Uterus (tissue), 3 donors: ENCODE measurements at regions not wholly inside any gene's neighbourhood (a gene's known extent, or its start where the extent isn't known, plus 50 kb on each side); places are given as distances from the start of the nearest gene placed in this dataset.

ENCODE experiments used
- DNase-seq, 2 donors: peaks; one replicate each; pipeline ENCODE4 v3.0.0-alpha.2; 2019 to 2020
- H3K27ac ChIP-seq, 2 donors: fragments of 200-600 bp; sonication (generic); 1 replicate in 1 of 2; 2 replicates in 1 of 2; pipeline ENCODE4 v1.5.1; 2016 to 2018
- H3K27me3 ChIP-seq, 2 donors: fragments of 200-600 bp; sonication (generic); one replicate each; pipeline ENCODE4 v1.5.1; 2018 to 2019; ENCODE audit warnings: control low read depth in 1 of 2
- H3K36me3 ChIP-seq, 2 donors: fragments of 200-600 bp; sonication (generic); one replicate each; pipeline ENCODE4 v1.5.1; 2019; ENCODE audit warnings: control low read depth in 1 of 2
- H3K4me1 ChIP-seq, 2 donors: fragments of 200-600 bp; sonication (generic); one replicate each; pipeline ENCODE4 v1.5.1; 2018 to 2019; ENCODE audit warnings: control low read depth in 1 of 2
- H3K4me3 ChIP-seq, 2 donors: fragments of 200-600 bp; sonication (generic); 1 replicate in 1 of 2; 2 replicates in 1 of 2; pipeline ENCODE4 v1.5.1; 2018 to 2019; ENCODE audit warnings: mild to moderate bottlenecking in 1 of 2
- H3K9me3 ChIP-seq, 2 donors: fragments of 200-600 bp; sonication (generic); one replicate each; pipeline ENCODE4 v1.5.1; 2019; ENCODE audit warnings: control low read depth in 1 of 2
- CTCF ChIP-seq, 4 experiments: fragments of 200-600 bp in 2 of 4; fragments of 450-650 bp in 2 of 4; sonication (generic) in 2 of 4; IDR thresholded peaks; one replicate each; pipeline ENCODE4 v1.5.1; 2016 to 2019; ENCODE audit warnings: antibody characterized with exemption in 4 of 4, mild to moderate bottlenecking in 2 of 4, moderate library complexity in 1 of 4
- POLR2A ChIP-seq, 2 donors: fragments of 450-650 bp; IDR thresholded peaks; one replicate each; pipeline ENCODE4 v1.6.1; 2016; ENCODE audit warnings: antibody characterized with exemption in 2 of 2, mild to moderate bottlenecking in 1 of 2, moderate library complexity in 1 of 2
- intact Hi-C: fragments of 100-400 bp; cut with DNase I; formaldehyde crosslinking; loops from one replicate; pipeline ENCODE4 v1.15.1; 2023; ENCODE audit warnings: low total_unique reads
- donor health status: DM: yes; HTN: yes; CAD: no.

DNA sequence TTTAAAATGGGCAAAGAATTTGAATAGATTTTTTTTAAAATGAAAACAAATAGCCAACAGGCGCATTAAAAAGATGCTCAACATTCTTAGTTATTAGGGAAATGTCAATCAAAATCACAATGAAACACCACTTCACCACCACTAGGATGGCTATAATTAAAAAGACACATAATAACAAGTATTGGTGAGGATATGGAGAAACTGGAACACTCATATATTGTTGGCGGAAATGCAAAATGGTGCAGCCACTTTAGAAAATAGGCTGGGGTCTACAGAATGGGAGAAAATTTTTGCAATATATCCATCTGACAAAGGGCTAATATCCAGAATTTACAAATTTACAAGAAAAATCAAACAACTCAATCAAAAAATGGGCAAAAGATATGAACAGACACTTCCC lies 107.8 kb upstream of the FOXD3 start:
- Histone ChIP-seq H3K36me3 (no peaks in the 10 kb centered on the region), H3K4me3 (no peak overlapping the region), H3K9me3 (no peaks in the 10 kb centered on the region), H3K27me3 (no peaks in the 10 kb centered on the region), H3K4me1 (no peaks in the 10 kb centered on the region), H3K27ac (no peak overlapping the region)
- intact Hi-C loops, result no loop called here
- no peak for TF ChIP-seq CTCF (IDR thresholded peaks at IDR 0.05)
- TF ChIP-seq POLR2A (IDR thresholded peaks at IDR 0.05), result no peak
- no peak for DNase-seq

DNA sequence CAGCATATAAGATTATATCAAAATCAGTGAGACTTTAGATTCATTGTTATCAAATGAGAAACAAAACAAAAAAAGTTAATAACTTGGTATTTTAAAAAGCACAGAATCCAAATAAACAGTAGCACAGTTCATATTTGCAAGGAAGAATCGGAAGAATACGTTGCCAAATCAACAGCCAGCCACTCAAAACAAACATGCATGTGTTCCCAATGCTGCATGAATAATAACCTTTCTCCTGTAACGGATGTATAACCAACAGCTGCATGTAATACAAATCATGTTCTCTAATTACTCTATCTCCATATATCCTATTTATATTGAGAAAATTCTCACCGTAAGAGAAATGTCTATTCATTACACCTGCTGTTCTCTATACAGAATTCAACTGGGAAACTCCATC lies 98.9 kb upstream of the FOXD3 start:
- no peak overlapping the region for H3K4me3 ChIP-seq
- no peaks in the 10 kb centered on the region for H3K9me3 ChIP-seq
- H3K4me1 ChIP-seq, result no peaks in the 10 kb centered on the region
- intact Hi-C loops, result no loop called here
- no peaks in the 10 kb centered on the region for H3K27me3 ChIP-seq
- DNase-seq, result no peak
- H3K36me3 ChIP-seq, result no peaks in the 10 kb centered on the region
- H3K27ac ChIP-seq, result no peak overlapping the region
- TF ChIP-seq POLR2A (IDR thresholded peaks at IDR 0.05), result no peak
- TF ChIP-seq CTCF (IDR thresholded peaks at IDR 0.05), result no peak

DNA sequence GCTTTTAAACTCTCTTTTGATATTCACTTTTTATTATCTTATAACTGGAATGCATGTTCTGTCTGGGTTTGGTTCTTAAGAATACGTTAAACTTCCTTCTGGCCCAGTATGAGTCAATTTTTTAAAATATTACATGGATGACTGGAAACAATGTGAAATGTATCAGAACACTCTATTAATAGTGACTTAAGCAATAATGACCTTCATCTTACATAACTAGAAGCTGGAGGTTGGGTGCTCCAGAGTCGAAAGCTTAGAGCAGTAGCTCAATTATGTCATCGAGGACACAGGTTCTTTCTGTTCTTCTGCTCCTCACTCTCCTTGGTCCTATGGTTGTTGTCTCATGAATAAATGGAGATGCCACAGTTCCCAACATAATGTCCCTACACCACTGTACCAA lies 91.6 kb upstream of the FOXD3 start:
- Histone ChIP-seq H3K36me3 (no peaks in the 10 kb centered on the region), H3K4me3 (no peak overlapping the region), H3K27me3 (no peaks in the 10 kb centered on the region), H3K27ac (no peak overlapping the region), H3K4me1 (no peaks in the 10 kb centered on the region), H3K9me3 (no peaks in the 10 kb centered on the region)
- intact Hi-C loops, result no loop called here
- DNase-seq, result no peak
- no peak for TF ChIP-seq CTCF (IDR thresholded peaks at IDR 0.05)
- TF ChIP-seq POLR2A (IDR thresholded peaks at IDR 0.05), result no peak

- DNase-seq, result no peak
- intact Hi-C loops, result no loop called here
- H3K9me3 ChIP-seq, result no peaks in the 10 kb centered on the region
- no peaks in the 10 kb centered on the region for H3K36me3 ChIP-seq
- no peaks in the 10 kb centered on the region for H3K4me1 ChIP-seq
- no peak for TF ChIP-seq POLR2A (IDR thresholded peaks at IDR 0.05)
- TF ChIP-seq CTCF (IDR thresholded peaks at IDR 0.05), result no peak
- H3K4me3 ChIP-seq, result no peak overlapping the region
- H3K27ac ChIP-seq, result no peak overlapping the region
- H3K27me3 ChIP-seq, result no peaks in the 10 kb centered on the region
Observed at GRCh38 chr1:63238721-63239120, 83.6 kb upstream of the FOXD3 start.

GRCh38 chr1:63245186-63245585 lies 77.2 kb upstream of the FOXD3 start:
- intact Hi-C loops, result no loop called here
- no peak overlapping the region for H3K27ac ChIP-seq
- no peak for DNase-seq
- H3K9me3 ChIP-seq, result no peaks in the 10 kb centered on the region
- no peaks in the 10 kb centered on the region for H3K27me3 ChIP-seq
- H3K4me1 ChIP-seq, result no peaks in the 10 kb centered on the region
- H3K4me3 ChIP-seq, result no peak overlapping the region
- H3K36me3 ChIP-seq, result no peaks in the 10 kb centered on the region
- no peak for TF ChIP-seq CTCF (IDR thresholded peaks at IDR 0.05)
- TF ChIP-seq POLR2A (IDR thresholded peaks at IDR 0.05), result no peak
